Stimulated activated CD4-positive, alpha-beta T cell treated with anti-CD3 and anti-CD28 coated beads, Interleukin-12 subunit alpha, Interleukin-12 subunit beta, amount 100 ng/mL, for 4 hours (primary cell): ENCODE measurements at regions not wholly inside any gene's neighbourhood (a gene's known extent, or its start where the extent isn't known, plus 50 kb on each side); places are given as distances from the start of the nearest gene placed in this dataset.
"Not testable (repeated sequence)": the region's sequence is repeated elsewhere in the genome, so short reads cannot be mapped to it uniquely, and the experiment has no call there.

Experiments
- DNase-seq: peaks from one replicate; pipeline ENCODE4 v3.0.0-alpha.2; 2020

- DNase-seq, result no peak
Observed at GRCh38 chr2:48045613-48046012, 139.3 kb upstream of the FBXO11 start.

- no peak for DNase-seq
Observed at GRCh38 chr2:48048476-48049171, 142.3 kb upstream of the FBXO11 start.

- DNase-seq, result no peak
Observed at GRCh38 chr2:48049371-48049770, 143.1 kb upstream of the FBXO11 start.

GRCh38 chr2:48050711-48051110, 144.4 kb upstream of the FBXO11 start:
- no peak for DNase-seq

- DNase-seq, result no peak
Observed at GRCh38 chr2:48059975-48060374, 153.7 kb upstream of the FBXO11 start.

GRCh38 chr2:48061656-48062055, 155.4 kb upstream of the FBXO11 start:
- DNase-seq, result not testable (repeated sequence)

GRCh38 chr2:48065096-48065495, 158.8 kb upstream of the FBXO11 start:
- DNase-seq, result no peak

- DNase-seq, result no peak
Observed at GRCh38 chr2:48066000-48066399, 159.7 kb upstream of the FBXO11 start.

GRCh38 chr2:48069769-48070168, 163.5 kb upstream of the FBXO11 start:
- no peak for DNase-seq

GRCh38 chr2:48070415-48070814, 164.1 kb upstream of the FBXO11 start:
- no peak for DNase-seq

- DNase-seq, result no peak
Observed at GRCh38 chr2:48072583-48072982, 166.3 kb upstream of the FBXO11 start.

GRCh38 chr2:48075631-48076030, 169.3 kb upstream of the FBXO11 start:
- DNase-seq, result no peak

GRCh38 chr2:48080534-48081316, 174.4 kb upstream of the FBXO11 start:
- no peak for DNase-seq

- no peak for DNase-seq
Observed at GRCh38 chr2:48081317-48081628, 175.0 kb upstream of the FBXO11 start.

- no peak for DNase-seq
Observed at GRCh38 chr2:48085888-48086287, 179.6 kb upstream of the FBXO11 start.

- DNase-seq, result no peak
Observed at GRCh38 chr2:48088994-48089393, 182.7 kb upstream of the FBXO11 start.

- DNase-seq, result no peak
Observed at GRCh38 chr2:48089644-48090043, 183.3 kb upstream of the FBXO11 start.

- no peak for DNase-seq
Observed at GRCh38 chr2:48092846-48093803, 186.8 kb upstream of the FBXO11 start.

GRCh38 chr2:48096765-48097164, 190.5 kb upstream of the FBXO11 start:
- not testable (repeated sequence) for DNase-seq

GRCh38 chr2:48098539-48098938, 192.2 kb upstream of the FBXO11 start:
- DNase-seq, result no peak

- no peak for DNase-seq
Observed at GRCh38 chr2:48104418-48104817, 198.1 kb upstream of the FBXO11 start.

GRCh38 chr2:48105848-48106247, 199.6 kb upstream of the FBXO11 start:
- no peak for DNase-seq

- no peak for DNase-seq
Observed at GRCh38 chr2:48107326-48107925, 201.1 kb upstream of the FBXO11 start.
